Transverse colon (tissue), 4 donors: ENCODE measurements at regions not wholly inside any gene's neighbourhood (a gene's known extent, or its start where the extent isn't known, plus 50 kb on each side); places are given as distances from the start of the nearest gene placed in this dataset.

ENCODE experiments used
- DNase-seq: peaks from one replicate; pipeline ENCODE4 v3.0.0-alpha.2; 2019
- H3K27ac ChIP-seq, 4 donors: fragments of 200-600 bp; sonication (generic); 2 replicates each; pipeline ENCODE4 v1.5.1; 2016 to 2018; ENCODE audit warnings: inconsistent platforms in 4 of 4
- H3K27me3 ChIP-seq: fragments of 200-600 bp; sonication (generic); 2 replicates; pipeline ENCODE4 v1.5.1; 2017; ENCODE audit warnings: inconsistent platforms
- H3K36me3 ChIP-seq, 4 donors: fragments of 200-600 bp; sonication (generic); 2 replicates each; pipeline ENCODE4 v1.5.1; 2017 to 2019; ENCODE audit warnings: inconsistent platforms in 4 of 4
- H3K4me1 ChIP-seq, 4 donors: fragments of 200-600 bp; sonication (generic); 2 replicates each; pipeline ENCODE4 v1.5.1; 2017 to 2020; ENCODE audit warnings: inconsistent platforms in 4 of 4
- H3K4me3 ChIP-seq, 4 donors: fragments of 200-600 bp; sonication (generic); 1 replicate in 1 of 4; 2 replicates in 3 of 4; pipeline versions ENCODE4 v1.5.1 to v1.6.1; 2017 to 2019; ENCODE audit warnings: inconsistent platforms in 4 of 4
- H3K9me3 ChIP-seq, 2 donors: fragments of 200-600 bp; sonication (generic); 2 replicates each; pipeline ENCODE4 v1.5.1; 2017 to 2019; ENCODE audit warnings: inconsistent platforms in 2 of 2
- EP300 ChIP-seq: sonication (generic); formaldehyde crosslinking; IDR thresholded peaks from one replicate; pipeline ENCODE4 v1.6.1; 2017; ENCODE audit warnings: antibody characterized with exemption, low read depth
- POLR2A ChIP-seq: fragments of 450-650 bp; IDR thresholded peaks from one replicate; pipeline ENCODE4 v1.6.1; 2016; ENCODE audit warnings: antibody characterized with exemption, mild to moderate bottlenecking, moderate library complexity
- POLR2AphosphoS5 ChIP-seq, 3 donors: sonication (generic); formaldehyde crosslinking; IDR thresholded peaks; one replicate each; pipeline ENCODE4 v1.6.1; 2016; ENCODE audit warnings: antibody characterized with exemption in 3 of 3
- WGBS, 2 donors: methylation state at CpG; one replicate each; pipeline ENCODE4 v1.1.5; 2018; ENCODE audit warnings: low coverage in 1 of 2; 5-methylcytosine and 5-hydroxymethylcytosine counted together
- in situ Hi-C, 4 donors: fragments of 200-750 bp; cut with MboI; loops; one replicate each; pipeline versions ENCODE4 v1.15.0 to v1.15.1; 2017; ENCODE audit warnings: low sequenced_read_pairs in 3 of 4, low pct_ligation_motif_present in 1 of 4, low pct_unique_long_range_greater_than_20kb in 1 of 4
- intact Hi-C: fragments of 100-400 bp; cut with DNase I; formaldehyde crosslinking; loops from one replicate; pipeline ENCODE4 v1.15.1; 2023; ENCODE audit warnings: low total_unique reads
- TF ChIP-seq, protein P1 (sequence below), 5 experiments: fragments of 200-600 bp in 3 of 5; fragments of 450-650 bp in 2 of 5; sonication (generic) in 3 of 5; IDR thresholded peaks; 1 replicate in 2 of 5; 2 replicates in 3 of 5; pipeline ENCODE4 v1.5.1; 2016 to 2017; ENCODE audit warnings: antibody characterized with exemption in 5 of 5, inconsistent platforms in 3 of 5, mild to moderate bottlenecking in 2 of 5, moderate library complexity in 1 of 5

- Histone ChIP-seq H3K27ac (no peak overlapping the region), H3K4me1 (no peaks in the 10 kb centered on the region), H3K4me3 (no peak overlapping the region), H3K9me3 (no peaks in the 10 kb centered on the region), H3K27me3 (no peaks in the 10 kb centered on the region), H3K36me3 (no peaks in the 10 kb centered on the region)
- no peak for DNase-seq
- in situ Hi-C loops: no loop called here
- WGBS, 2 donors: 60 to 69% methylated on average over 2 to 9 of the region's 9 CpGs
- TF ChIP-seq EP300: no peak
- no peak for TF ChIP-seq POLR2A
- TF ChIP-seq, protein P1, sequence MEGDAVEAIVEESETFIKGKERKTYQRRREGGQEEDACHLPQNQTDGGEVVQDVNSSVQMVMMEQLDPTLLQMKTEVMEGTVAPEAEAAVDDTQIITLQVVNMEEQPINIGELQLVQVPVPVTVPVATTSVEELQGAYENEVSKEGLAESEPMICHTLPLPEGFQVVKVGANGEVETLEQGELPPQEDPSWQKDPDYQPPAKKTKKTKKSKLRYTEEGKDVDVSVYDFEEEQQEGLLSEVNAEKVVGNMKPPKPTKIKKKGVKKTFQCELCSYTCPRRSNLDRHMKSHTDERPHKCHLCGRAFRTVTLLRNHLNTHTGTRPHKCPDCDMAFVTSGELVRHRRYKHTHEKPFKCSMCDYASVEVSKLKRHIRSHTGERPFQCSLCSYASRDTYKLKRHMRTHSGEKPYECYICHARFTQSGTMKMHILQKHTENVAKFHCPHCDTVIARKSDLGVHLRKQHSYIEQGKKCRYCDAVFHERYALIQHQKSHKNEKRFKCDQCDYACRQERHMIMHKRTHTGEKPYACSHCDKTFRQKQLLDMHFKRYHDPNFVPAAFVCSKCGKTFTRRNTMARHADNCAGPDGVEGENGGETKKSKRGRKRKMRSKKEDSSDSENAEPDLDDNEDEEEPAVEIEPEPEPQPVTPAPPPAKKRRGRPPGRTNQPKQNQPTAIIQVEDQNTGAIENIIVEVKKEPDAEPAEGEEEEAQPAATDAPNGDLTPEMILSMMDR (IDR thresholded peaks at IDR 0.05): no peak
- no peak for TF ChIP-seq POLR2AphosphoS5 (IDR thresholded peaks at IDR 0.05)
- intact Hi-C loops: no loop called here
Observed at GRCh38 chr1:4173731-4174130, 273.7 kb upstream of the C1orf174 start.

DNA sequence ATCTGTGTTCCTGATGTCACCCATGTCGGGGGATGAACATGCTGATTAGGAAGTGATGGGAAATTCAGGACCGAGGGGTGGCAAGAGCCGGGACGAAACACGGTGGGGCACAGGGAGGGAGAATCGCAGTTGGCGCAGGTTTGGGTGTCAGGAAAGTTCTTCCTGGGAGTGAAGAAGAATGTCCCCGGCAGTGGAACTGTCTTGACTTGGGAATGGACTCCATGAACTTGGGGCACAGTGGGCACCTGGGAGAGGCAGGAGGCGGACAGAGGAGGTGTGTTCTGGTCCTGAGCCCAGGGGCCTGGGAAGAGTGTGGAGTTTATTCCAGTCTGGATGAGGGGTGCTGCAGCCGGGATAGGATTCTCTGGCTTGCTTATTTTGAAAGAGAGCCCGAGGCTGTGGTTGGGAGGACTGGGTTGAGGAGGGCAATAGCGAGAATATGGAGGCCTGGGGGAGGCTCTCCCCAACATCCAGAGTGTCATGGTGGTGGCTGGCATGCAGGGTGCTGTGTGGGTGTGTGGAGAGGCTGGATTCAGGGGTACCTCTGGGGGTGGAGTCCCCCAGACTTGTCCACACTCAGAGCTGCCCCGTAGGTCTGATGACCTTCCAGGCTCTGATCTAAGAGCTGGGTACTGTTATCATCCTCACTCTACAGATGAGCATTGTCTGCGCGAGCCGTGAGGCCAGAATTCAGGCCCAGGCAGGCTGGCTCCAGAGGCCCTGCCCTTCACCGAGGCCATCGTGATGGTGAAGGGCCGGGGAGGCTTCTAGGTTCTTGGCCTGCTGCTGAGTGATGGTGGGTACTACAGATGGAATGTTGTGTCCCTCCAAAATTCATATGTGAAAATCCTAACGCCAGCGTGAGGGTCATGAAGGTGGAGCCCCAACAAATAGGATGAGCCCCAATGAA, 274.5 kb upstream of the C1orf174 start:
- H3K36me3 ChIP-seq: no peaks in the 10 kb centered on the region
- H3K4me1 ChIP-seq: no peaks in the 10 kb centered on the region
- WGBS, 2 donors: 85 to 100% methylated on average over 3 to 21 of the region's 21 CpGs
- H3K27me3 ChIP-seq: no peaks in the 10 kb centered on the region
- H3K27ac ChIP-seq: no peak overlapping the region
- TF ChIP-seq POLR2A: no peak
- TF ChIP-seq EP300: no peak
- TF ChIP-seq, protein P1 (IDR thresholded peaks at IDR 0.05): no peak
- TF ChIP-seq POLR2AphosphoS5 (IDR thresholded peaks at IDR 0.05): no peak
- in situ Hi-C loops (no loop called here), intact Hi-C loops (no loop called here)
- H3K9me3 ChIP-seq: no peaks in the 10 kb centered on the region
- no peak for DNase-seq
- H3K4me3 ChIP-seq: no peak overlapping the region

GRCh38 chr1:4175566-4176405, 275.7 kb upstream of the C1orf174 start:
- intact Hi-C loops: no loop called here
- TF ChIP-seq POLR2A (no peak), POLR2AphosphoS5 (IDR thresholded peaks at IDR 0.05) (no peak), EP300 (no peak)
- TF ChIP-seq, protein P1 (IDR thresholded peaks at IDR 0.05): no peak
- Histone ChIP-seq H3K4me3 (no peak overlapping the region), H3K36me3 (no peaks in the 10 kb centered on the region), H3K27ac (no peak overlapping the region), H3K9me3 (no peaks in the 10 kb centered on the region), H3K4me1 (no peaks in the 10 kb centered on the region), H3K27me3 (no peaks in the 10 kb centered on the region)
- WGBS, 2 donors: 79% methylated on average over 3 to 10 of the region's 10 CpGs
- in situ Hi-C loops: no loop called here
- DNase-seq: no peak

DNA sequence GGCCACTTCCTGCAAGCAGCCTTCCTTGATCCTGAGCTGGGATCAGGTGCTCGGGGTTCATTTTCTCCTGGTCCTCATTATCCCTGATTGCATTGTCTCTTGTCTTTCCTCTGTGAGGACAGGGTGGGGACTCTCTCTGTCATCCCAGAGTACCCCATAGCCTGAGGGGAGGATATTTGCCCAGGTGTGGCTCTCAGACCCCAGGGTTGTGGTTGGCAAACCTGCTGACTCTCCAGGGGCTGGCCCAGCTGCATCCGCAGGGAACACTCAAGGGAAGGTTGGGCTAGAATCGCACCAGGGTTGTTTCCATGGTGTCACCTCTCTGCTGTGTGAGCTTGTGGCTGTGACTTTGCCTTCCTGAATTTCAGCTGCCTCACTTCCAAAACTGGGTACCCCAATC, 276.8 kb upstream of the C1orf174 start:
- in situ Hi-C loops: no loop called here
- TF ChIP-seq POLR2A (no peak), EP300 (no peak), POLR2AphosphoS5 (IDR thresholded peaks at IDR 0.05) (no peak)
- TF ChIP-seq, protein P1 (IDR thresholded peaks at IDR 0.05): no peak
- Histone ChIP-seq H3K4me1 (no peaks in the 10 kb centered on the region), H3K27me3 (no peaks in the 10 kb centered on the region), H3K9me3 (no peaks in the 10 kb centered on the region), H3K4me3 (no peak overlapping the region), H3K27ac (no peak overlapping the region), H3K36me3 (no peaks in the 10 kb centered on the region)
- 87% methylated on average over 3 of the region's 3 CpGs; no CpG with 5 or more reads in 1 of the 2 donors for WGBS, 2 donors
- DNase-seq: no peak
- intact Hi-C loops: no loop called here
